ENCODE measurements at regions not wholly inside any gene's neighbourhood (a gene's known extent, or its start where the extent isn't known, plus 50 kb on each side); places are given as distances from the start of the nearest gene placed in this dataset.

- no peak for DNase-seq
These were observed 224.8 kb upstream of the GYPC start for GRCh38 chr2:126431136-126431535.

- no peak for DNase-seq
These were observed 219.5 kb upstream of the GYPC start for GRCh38 chr2:126436411-126436810.

- DNase-seq, result no peak
These were observed 218.9 kb upstream of the GYPC start for GRCh38 chr2:126437016-126437415.

- DNase-seq, result no peak
These were observed 211.4 kb upstream of the GYPC start for GRCh38 chr2:126444512-126444911.

- no peak for DNase-seq
These were observed 209.8 kb upstream of the GYPC start for GRCh38 chr2:126446106-126446695.

- DNase-seq, result no peak
These were observed 207.3 kb upstream of the GYPC start for GRCh38 chr2:126448611-126449010.

- no peak for DNase-seq
These were observed 206.3 kb upstream of the GYPC start for GRCh38 chr2:126449677-126450076.

GRCh38 chr2:126463892-126464674 lies 191.9 kb upstream of the GYPC start:
- DNase-seq, result no peak

- DNase-seq, result no peak
These were observed 188.4 kb upstream of the GYPC start for GRCh38 chr2:126467367-126468054.

GRCh38 chr2:126475031-126475430 lies 180.9 kb upstream of the GYPC start:
- DNase-seq, result no peak

- DNase-seq, result no peak
These were observed 179.3 kb upstream of the GYPC start for GRCh38 chr2:126476691-126477090.

- DNase-seq, result no peak
These were observed 175.9 kb upstream of the GYPC start for GRCh38 chr2:126480033-126480432.

GRCh38 chr2:126482582-126483464 lies 173.1 kb upstream of the GYPC start:
- no peak for DNase-seq

- no peak for DNase-seq
These were observed 161.4 kb upstream of the GYPC start for GRCh38 chr2:126494593-126494992.

GRCh38 chr2:126495189-126495588 lies 160.8 kb upstream of the GYPC start:
- DNase-seq, result no peak

- DNase-seq, result no peak
These were observed 159.5 kb upstream of the GYPC start for GRCh38 chr2:126496493-126496892.

- DNase-seq, result no peak
These were observed 152.5 kb upstream of the GYPC start for GRCh38 chr2:126503476-126503875.

- DNase-seq, result no peak
These were observed 151.0 kb upstream of the GYPC start for GRCh38 chr2:126504949-126505348.

GRCh38 chr2:126506786-126507185 lies 149.2 kb upstream of the GYPC start:
- no peak for DNase-seq

GRCh38 chr2:126507425-126507911 lies 148.5 kb upstream of the GYPC start:
- no peak for DNase-seq

GRCh38 chr2:126510356-126510755 lies 145.6 kb upstream of the GYPC start:
- no peak for DNase-seq

GRCh38 chr2:126510960-126511359 lies 145.0 kb upstream of the GYPC start:
- no peak for DNase-seq

- DNase-seq, result no peak
These were observed 143.9 kb upstream of the GYPC start for GRCh38 chr2:126512026-126512425.
